ENCODE measurements at regions not wholly inside any gene's neighbourhood (a gene's known extent, or its start where the extent isn't known, plus 50 kb on each side); places are given as distances from the start of the nearest gene placed in this dataset.
"Not testable (repeated sequence)": the region's sequence is repeated elsewhere in the genome, so short reads cannot be mapped to it uniquely, and the experiment has no call there.

GRCh38 chr10:20652424-20652823, 244.7 kb downstream of the NEBL start:
- not testable (repeated sequence) for DNase-seq

- DNase-seq: no peak
These were observed 248.7 kb downstream of the NEBL start for GRCh38 chr10:20648263-20648874.

GRCh38 chr10:20647756-20648155, 249.4 kb downstream of the NEBL start:
- no peak for DNase-seq

GRCh38 chr10:20644421-20644820, 252.7 kb downstream of the NEBL start:
- DNase-seq: no peak

GRCh38 chr10:20641605-20642004, 255.5 kb downstream of the NEBL start:
- DNase-seq: no peak

GRCh38 chr10:20635570-20635969, 261.5 kb downstream of the NEBL start:
- no peak for DNase-seq

- DNase-seq: no peak
These were observed 262.3 kb downstream of the NEBL start for GRCh38 chr10:20634839-20635238.

GRCh38 chr10:20633714-20634113, 263.4 kb downstream of the NEBL start:
- no peak for DNase-seq

GRCh38 chr10:20632696-20633095, 264.4 kb downstream of the NEBL start:
- DNase-seq: no peak

GRCh38 chr10:20631229-20631628, 265.9 kb downstream of the NEBL start:
- DNase-seq: no peak

GRCh38 chr10:20630092-20630643, 266.9 kb downstream of the NEBL start:
- no peak for DNase-seq

GRCh38 chr10:20627946-20628507, 269.1 kb downstream of the NEBL start:
- no peak for DNase-seq

GRCh38 chr10:20627087-20627486, 270.0 kb downstream of the NEBL start:
- no peak for DNase-seq

- DNase-seq: no peak
These were observed 271.2 kb downstream of the NEBL start for GRCh38 chr10:20625868-20626267.

- no peak for DNase-seq
These were observed 272.5 kb downstream of the NEBL start for GRCh38 chr10:20624642-20625041.

GRCh38 chr10:20623546-20623945, 273.6 kb downstream of the NEBL start:
- DNase-seq: no peak

- no peak for DNase-seq
These were observed 274.4 kb downstream of the NEBL start for GRCh38 chr10:20622531-20623211.

GRCh38 chr10:20620981-20621380, 276.1 kb downstream of the NEBL start:
- no peak for DNase-seq

- DNase-seq: peak in 1 of 4 experiments; percentile 4
These were observed 279.0 kb downstream of the NEBL start for GRCh38 chr10:20618011-20618547.

- DNase-seq: peak; percentile 43 to 77 (median 66)
These were observed 279.9 kb downstream of the NEBL start for GRCh38 chr10:20616918-20617810.

GRCh38 chr10:20616056-20616671, 280.9 kb downstream of the NEBL start:
- DNase-seq: no peak

GRCh38 chr10:20615395-20615794, 281.7 kb downstream of the NEBL start:
- no peak for DNase-seq

All from suppressor macrophage (primary cell).